ENCODE measurements at regions not wholly inside any gene's neighbourhood (a gene's known extent, or its start where the extent isn't known, plus 50 kb on each side); places are given as distances from the start of the nearest gene placed in this dataset.

DNA sequence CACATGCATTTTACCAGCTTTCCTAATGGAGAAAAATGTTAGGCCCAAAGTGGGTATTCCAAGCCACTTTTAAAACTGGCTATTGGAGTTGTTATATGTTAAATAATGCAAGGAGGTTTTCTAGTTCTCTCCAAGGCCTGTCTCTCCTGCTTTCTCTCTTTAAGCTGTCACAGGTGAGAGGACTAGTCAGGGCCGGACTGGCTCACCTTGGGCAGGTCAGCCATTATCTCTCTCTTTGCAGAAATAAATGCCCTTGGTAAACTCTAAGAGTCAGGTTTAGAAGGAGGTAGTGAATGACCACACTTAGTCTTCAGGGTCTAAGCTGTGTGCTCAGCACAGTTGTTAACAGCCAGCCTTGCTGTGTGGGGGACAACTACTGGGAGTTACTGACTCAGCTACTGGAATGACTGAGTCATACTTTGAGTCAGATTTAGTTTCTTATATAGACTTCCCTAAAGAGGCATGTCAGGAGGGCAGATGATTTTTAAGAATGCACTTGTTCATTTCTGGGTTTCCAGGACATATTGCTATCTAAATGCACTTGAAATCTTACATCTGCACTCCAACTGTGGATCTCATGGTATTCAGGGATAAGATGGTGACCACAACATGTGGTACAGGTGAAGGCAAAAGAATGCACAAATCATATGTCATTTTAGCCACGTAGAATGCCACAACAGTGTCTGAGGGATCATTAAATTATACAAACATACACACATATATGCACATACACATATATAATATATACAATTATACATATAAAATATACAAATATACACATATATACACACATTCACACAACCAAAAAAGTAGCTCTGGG is 719.4 kb downstream of the EPM2A start (continued):
- peak in 1 of 2 experiments; percentile 22; a peak in 2 of 4 replicates for TF ChIP-seq MAFK (conservative IDR thresholded peaks at IDR 0.05 in 1 of 2, IDR thresholded peaks at IDR 0.05 in 1 of 2; ENCODE audit: low read length in 2 of 2)
- TF ChIP-seq SAP130 (CRISPR knock-in tag; IDR thresholded peaks at IDR 0.05; ENCODE audit: low read depth) = 0 out of 2 replicates have a peak, but pooled peaks have one; percentile 14

DNA sequence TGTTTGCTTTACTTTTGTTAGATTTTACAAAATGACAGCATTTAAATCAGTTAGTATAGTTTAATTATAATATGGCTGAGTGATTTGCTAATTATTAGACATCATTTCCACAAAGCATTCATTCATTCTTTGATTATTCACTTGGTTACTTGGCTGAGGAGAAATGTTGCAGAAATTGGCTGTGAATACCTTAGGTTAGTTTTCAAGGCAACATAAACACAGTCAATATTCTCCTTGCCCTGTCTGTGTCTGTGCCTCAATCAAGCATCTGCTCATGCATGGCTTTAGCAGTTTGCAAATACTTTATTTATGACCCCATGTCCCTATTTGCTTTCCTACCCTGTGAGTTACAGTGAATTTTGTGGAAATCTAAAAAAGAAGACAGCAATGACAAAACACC is 718.3 kb downstream of the EPM2A start:
- TF ChIP-seq NR2F6 (IDR thresholded peaks at IDR 0.05) (no peak), NR2F6 (CRISPR knock-in tag; IDR thresholded peaks at IDR 0.05) (no peak), ZNF260 (CRISPR knock-in tag; IDR thresholded peaks at IDR 0.05; ENCODE audit: borderline replicate concordance, low read depth) (no peak), ZBTB1 (CRISPR knock-in tag; IDR thresholded peaks at IDR 0.05; ENCODE audit: borderline replicate concordance) (no peak), RAD21 (CRISPR knock-in tag; IDR thresholded peaks at IDR 0.05) (no peak), ZMYM2 (CRISPR knock-in tag; IDR thresholded peaks at IDR 0.05) (no peak), ZNF354B (CRISPR knock-in tag; IDR thresholded peaks at IDR 0.05) (no peak), ZFYVE20 (CRISPR knock-in tag; IDR thresholded peaks at IDR 0.05; ENCODE audit: borderline replicate concordance, low read depth) (no peak), GATAD1 (CRISPR knock-in tag; IDR thresholded peaks at IDR 0.05) (no peak), ZKSCAN1 (IDR thresholded peaks at IDR 0.05; ENCODE audit: low read length) (no peak), ZNF30 (CRISPR knock-in tag; IDR thresholded peaks at IDR 0.05) (no peak), ZNF616 (CRISPR knock-in tag; IDR thresholded peaks at IDR 0.05; ENCODE audit: low read depth) (no peak), ERF (CRISPR knock-in tag; IDR thresholded peaks at IDR 0.05) (no peak), ZNF383 (CRISPR knock-in tag; IDR thresholded peaks at IDR 0.05; ENCODE audit: borderline replicate concordance) (no peak)
- TF ChIP-seq, protein P1, sequence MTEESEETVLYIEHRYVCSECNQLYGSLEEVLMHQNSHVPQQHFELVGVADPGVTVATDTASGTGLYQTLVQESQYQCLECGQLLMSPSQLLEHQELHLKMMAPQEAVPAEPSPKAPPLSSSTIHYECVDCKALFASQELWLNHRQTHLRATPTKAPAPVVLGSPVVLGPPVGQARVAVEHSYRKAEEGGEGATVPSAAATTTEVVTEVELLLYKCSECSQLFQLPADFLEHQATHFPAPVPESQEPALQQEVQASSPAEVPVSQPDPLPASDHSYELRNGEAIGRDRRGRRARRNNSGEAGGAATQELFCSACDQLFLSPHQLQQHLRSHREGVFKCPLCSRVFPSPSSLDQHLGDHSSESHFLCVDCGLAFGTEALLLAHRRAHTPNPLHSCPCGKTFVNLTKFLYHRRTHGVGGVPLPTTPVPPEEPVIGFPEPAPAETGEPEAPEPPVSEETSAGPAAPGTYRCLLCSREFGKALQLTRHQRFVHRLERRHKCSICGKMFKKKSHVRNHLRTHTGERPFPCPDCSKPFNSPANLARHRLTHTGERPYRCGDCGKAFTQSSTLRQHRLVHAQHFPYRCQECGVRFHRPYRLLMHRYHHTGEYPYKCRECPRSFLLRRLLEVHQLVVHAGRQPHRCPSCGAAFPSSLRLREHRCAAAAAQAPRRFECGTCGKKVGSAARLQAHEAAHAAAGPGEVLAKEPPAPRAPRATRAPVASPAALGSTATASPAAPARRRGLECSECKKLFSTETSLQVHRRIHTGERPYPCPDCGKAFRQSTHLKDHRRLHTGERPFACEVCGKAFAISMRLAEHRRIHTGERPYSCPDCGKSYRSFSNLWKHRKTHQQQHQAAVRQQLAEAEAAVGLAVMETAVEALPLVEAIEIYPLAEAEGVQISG (CRISPR knock-in tag; IDR thresholded peaks at IDR 0.05) = no peak
- TF ChIP-seq, protein P2, sequence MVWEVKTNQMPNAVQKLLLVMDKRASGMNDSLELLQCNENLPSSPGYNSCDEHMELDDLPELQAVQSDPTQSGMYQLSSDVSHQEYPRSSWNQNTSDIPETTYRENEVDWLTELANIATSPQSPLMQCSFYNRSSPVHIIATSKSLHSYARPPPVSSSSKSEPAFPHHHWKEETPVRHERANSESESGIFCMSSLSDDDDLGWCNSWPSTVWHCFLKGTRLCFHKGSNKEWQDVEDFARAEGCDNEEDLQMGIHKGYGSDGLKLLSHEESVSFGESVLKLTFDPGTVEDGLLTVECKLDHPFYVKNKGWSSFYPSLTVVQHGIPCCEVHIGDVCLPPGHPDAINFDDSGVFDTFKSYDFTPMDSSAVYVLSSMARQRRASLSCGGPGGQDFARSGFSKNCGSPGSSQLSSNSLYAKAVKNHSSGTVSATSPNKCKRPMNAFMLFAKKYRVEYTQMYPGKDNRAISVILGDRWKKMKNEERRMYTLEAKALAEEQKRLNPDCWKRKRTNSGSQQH (CRISPR knock-in tag; IDR thresholded peaks at IDR 0.05; ENCODE audit: low read depth) = no peak
- TF ChIP-seq, protein P3, sequence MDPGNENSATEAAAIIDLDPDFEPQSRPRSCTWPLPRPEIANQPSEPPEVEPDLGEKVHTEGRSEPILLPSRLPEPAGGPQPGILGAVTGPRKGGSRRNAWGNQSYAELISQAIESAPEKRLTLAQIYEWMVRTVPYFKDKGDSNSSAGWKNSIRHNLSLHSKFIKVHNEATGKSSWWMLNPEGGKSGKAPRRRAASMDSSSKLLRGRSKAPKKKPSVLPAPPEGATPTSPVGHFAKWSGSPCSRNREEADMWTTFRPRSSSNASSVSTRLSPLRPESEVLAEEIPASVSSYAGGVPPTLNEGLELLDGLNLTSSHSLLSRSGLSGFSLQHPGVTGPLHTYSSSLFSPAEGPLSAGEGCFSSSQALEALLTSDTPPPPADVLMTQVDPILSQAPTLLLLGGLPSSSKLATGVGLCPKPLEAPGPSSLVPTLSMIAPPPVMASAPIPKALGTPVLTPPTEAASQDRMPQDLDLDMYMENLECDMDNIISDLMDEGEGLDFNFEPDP (CRISPR knock-in tag; conservative IDR thresholded peaks at IDR 0.05) = no peak
- no peak overlapping the region for H2AFZ ChIP-seq (ENCODE audit: low read length)
- H3K4me1 ChIP-seq (ENCODE audit: insufficient read depth, low read length) = peaks cover 6% of the 10 kb centered on the region
- no peak overlapping the region for H3K4me3 ChIP-seq (replicated peaks in 1 of 3; ENCODE audit: insufficient read depth in 1 of 3, low read depth in 2 of 3, low read length in 3 of 3)
- H3K4me2 ChIP-seq (ENCODE audit: low read depth, low read length) = no peak overlapping the region
- H3K36me3 ChIP-seq (replicated peaks in 1 of 2; ENCODE audit: control insufficient read depth in 1 of 2, insufficient read depth in 2 of 2, low read length in 2 of 2) = no peaks in the 10 kb centered on the region
- intact Hi-C loops (cut with micrococcal nuclease; ENCODE audit: unreplicated experiment) (no loop called here), in situ Hi-C loops (cut with HindIII; ENCODE audit: extremely low pct_ligation_motif_present, low pct_unique_long_range_greater_than_20kb) (no loop called here)
- DNase-seq (ENCODE audit: low spot score) = no peak
- no TSS peak for BruUV-seq (replicated peaks)
- CTCF ChIA-PET (ENCODE audit: low intra/inter-chr PET ratio, low total read pairs) = no interaction called here
- H3K79me2 ChIP-seq (ENCODE audit: insufficient read depth, low read length) = no peaks in the 10 kb centered on the region
- ATAC-seq = no peak
- H4K20me1 ChIP-seq (ENCODE audit: insufficient read depth, low read length) = no peaks in the 10 kb centered on the region
- peaks cover 4% of the 10 kb centered on the region; the same call in 1 of the 2 replicates for H3K9me3 ChIP-seq (ENCODE audit: low read length)
- POLR2A ChIA-PET = no interaction called here
- no peaks in the 10 kb centered on the region; a peak in 1 of 5 replicates for H3K27me3 ChIP-seq (ENCODE audit: control insufficient read depth in 1 of 2, insufficient read depth in 2 of 2, low read length in 2 of 2)
- H3K9ac ChIP-seq (ENCODE audit: insufficient read depth, low read depth, low read length) = no peak overlapping the region
- no peak overlapping the region for H3K27ac ChIP-seq (ENCODE audit: extremely low read length, insufficient read depth, low read length)
- FAIRE-seq = no peak

All from HepG2 (cell line).